Endothelial cell of umbilical vein (primary cell): ENCODE measurements at regions not wholly inside any gene's neighbourhood (a gene's known extent, or its start where the extent isn't known, plus 50 kb on each side); places are given as distances from the start of the nearest gene placed in this dataset.

Source experiments
- CTCF ChIP-seq, 2 donors: IDR thresholded peaks; 1 replicate in 1 of 2; 2 replicates in 1 of 2; pipeline ENCODE4 v1.5.1; 2011; ENCODE audit warnings: low read length in 2 of 2, mild to moderate bottlenecking in 2 of 2, moderate library complexity in 2 of 2, control low read depth in 1 of 2, inconsistent platforms in 1 of 2, low read depth in 1 of 2; ENCODE audit not compliant: insufficient read depth in 1 of 2; ENCODE audit errors: extremely low read depth in 1 of 2
- EZH2 ChIP-seq: IDR thresholded peaks from 2 replicates; pipeline ENCODE4 v1.6.1; 2012; ENCODE audit warnings: borderline replicate concordance, low read depth, mild to moderate bottlenecking, moderate library complexity, low read length, inconsistent platforms; ENCODE audit not compliant: severe bottlenecking
- GATA2 ChIP-seq: IDR thresholded peaks from 2 replicates; pipeline ENCODE4 v1.7.0; 2011; ENCODE audit warnings: low read depth, mild to moderate bottlenecking, moderate library complexity, mixed read lengths, low read length; ENCODE audit not compliant: insufficient read length, insufficient read depth
- JUN ChIP-seq: IDR thresholded peaks from 2 replicates; pipeline ENCODE4 v1.6.1; 2011; ENCODE audit warnings: borderline replicate concordance, low read depth; ENCODE audit not compliant: insufficient read length, insufficient read depth
- MAX ChIP-seq: IDR thresholded peaks from 2 replicates; pipeline ENCODE4 v1.6.1; 2011; ENCODE audit not compliant: insufficient read depth, insufficient read length
- MYC ChIP-seq: IDR thresholded peaks from one replicate; pipeline ENCODE4 v1.6.1; 2011; ENCODE audit warnings: mild to moderate bottlenecking, low read depth, low read length
- POLR2A ChIP-seq: IDR thresholded peaks from 2 replicates; pipeline ENCODE4 v1.6.1; 2012; ENCODE audit warnings: low read depth, mild to moderate bottlenecking, control low read depth, low read length
- POLR2AphosphoS5 ChIP-seq: IDR thresholded peaks from 2 replicates; pipeline ENCODE4 v1.6.1; 2012; ENCODE audit warnings: low read depth, mild to moderate bottlenecking, control low read depth, low read length, moderate library complexity; ENCODE audit not compliant: insufficient read depth

GRCh38 chrX:147779173-147779572 lies 132.5 kb upstream of the FMR1 start:
- no peak for TF ChIP-seq CTCF (IDR thresholded peaks at IDR 0.05; ENCODE audit: extremely low read depth in 1 of 2, insufficient read depth in 1 of 2, low read depth in 1 of 2, low read length in 2 of 2)
- no peak for TF ChIP-seq MAX
- TF ChIP-seq POLR2A: no peak
- TF ChIP-seq EZH2: no peak
- no peak for TF ChIP-seq POLR2AphosphoS5
- no peak for TF ChIP-seq MYC
- TF ChIP-seq GATA2: no peak
- no peak for TF ChIP-seq JUN
